Effector memory CD8-positive, alpha-beta T cell (primary cell): ENCODE measurements at regions not wholly inside any gene's neighbourhood (a gene's known extent, or its start where the extent isn't known, plus 50 kb on each side); places are given as distances from the start of the nearest gene placed in this dataset.
"Not testable (repeated sequence)": the region's sequence is repeated elsewhere in the genome, so short reads cannot be mapped to it uniquely, and the experiment has no call there.

Experiments
- ATAC-seq: fragments of 150-1000 bp; cut with Tn5 transposase; replicated peaks from 2 replicates; pipeline ENCODE4 v1.10.0; 2021; ENCODE audit warnings: mild to moderate bottlenecking, moderate library complexity
- DNase-seq, 3 experiments: peaks; one replicate each; pipeline ENCODE4 v3.0.0; 2021
- H3K27ac Mint-ChIP-seq, 2 donors: one replicate each; pipeline ENCODE4 v1.8.0; 2022; ENCODE audit warnings: mild to moderate bottlenecking in 2 of 2, mixed read lengths in 2 of 2, moderate library complexity in 2 of 2
- H3K27me3 Mint-ChIP-seq, 2 donors: one replicate each; pipeline ENCODE4 v1.8.0; 2022; ENCODE audit warnings: mixed read lengths in 2 of 2
- H3K36me3 Mint-ChIP-seq: one replicate; pipeline ENCODE4 v1.8.0; 2022; ENCODE audit warnings: mild to moderate bottlenecking, moderate library complexity, mixed read lengths; ENCODE audit not compliant: insufficient read depth
- H3K4me1 Mint-ChIP-seq, 2 donors: one replicate each; pipeline ENCODE4 v1.8.0; 2022; ENCODE audit warnings: low read depth in 2 of 2, mixed read lengths in 2 of 2
- H3K4me3 Mint-ChIP-seq, 2 donors: one replicate each; pipeline ENCODE4 v1.8.0; 2022; ENCODE audit warnings: mild to moderate bottlenecking in 2 of 2, mixed read lengths in 2 of 2, moderate library complexity in 2 of 2
- H3K9me3 Mint-ChIP-seq, 2 donors: one replicate each; pipeline ENCODE4 v1.8.0; 2022; ENCODE audit warnings: mixed read lengths in 2 of 2

DNA sequence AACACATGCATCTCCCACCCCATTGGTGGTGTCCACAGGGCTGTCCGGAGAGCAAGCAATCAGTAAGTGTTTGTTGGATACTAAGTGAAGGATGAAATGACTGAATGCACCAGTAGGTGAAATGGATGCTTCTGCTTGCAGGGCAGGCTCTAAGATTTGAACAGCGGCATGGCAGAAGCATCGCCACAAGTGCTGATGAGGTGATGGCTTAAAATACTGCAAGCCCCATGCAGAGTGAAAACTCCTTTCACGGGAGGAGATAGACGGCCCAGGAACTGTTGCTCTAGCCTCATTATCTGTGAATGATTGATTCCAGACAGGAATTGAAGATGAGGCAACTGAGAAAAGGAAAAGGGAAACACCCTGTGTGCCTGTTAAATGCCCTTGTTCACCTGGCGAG is 158.9 kb downstream of the LY86 start:
- Mint-ChIP-seq H3K4me1 (peaks cover 0 to 3% of the 10 kb centered on the region in 2 donors), H3K4me3 (no peak overlapping the region), H3K36me3 (no peaks in the 10 kb centered on the region), H3K27me3 (peaks cover 0 to 35% of the 10 kb centered on the region in 2 donors), H3K9me3 (no peaks in the 10 kb centered on the region), H3K27ac (no peak overlapping the region)
- DNase-seq (no peak), ATAC-seq (no peak)

DNA sequence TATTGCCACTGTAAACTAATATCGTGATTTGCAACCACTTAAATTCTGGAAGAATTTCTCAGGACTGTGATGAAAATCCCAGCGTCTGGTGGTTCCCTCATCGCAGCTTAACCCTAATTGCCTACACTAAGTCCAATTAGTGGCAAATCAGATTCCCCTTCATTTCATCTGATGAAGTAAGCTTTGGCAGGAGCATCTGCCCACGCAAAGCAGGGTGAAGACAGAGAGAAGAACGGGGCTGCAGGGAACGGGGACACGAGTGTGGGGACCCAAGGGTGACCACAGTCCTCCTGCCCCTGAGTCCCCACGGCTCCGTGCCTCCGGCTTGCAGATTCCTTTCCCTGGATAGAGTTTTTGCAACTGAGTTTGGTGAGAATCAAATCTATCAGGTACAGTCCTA is 159.5 kb downstream of the LY86 start:
- Mint-ChIP-seq H3K36me3 (no peaks in the 10 kb centered on the region), H3K4me1 (peaks cover 0 to 3% of the 10 kb centered on the region in 2 donors), H3K4me3 (no peak overlapping the region), H3K9me3 (no peaks in the 10 kb centered on the region), H3K27ac (no peak overlapping the region), H3K27me3 (peaks cover 0 to 35% of the 10 kb centered on the region in 2 donors)
- DNase-seq, result no peak
- ATAC-seq, result no peak

DNA sequence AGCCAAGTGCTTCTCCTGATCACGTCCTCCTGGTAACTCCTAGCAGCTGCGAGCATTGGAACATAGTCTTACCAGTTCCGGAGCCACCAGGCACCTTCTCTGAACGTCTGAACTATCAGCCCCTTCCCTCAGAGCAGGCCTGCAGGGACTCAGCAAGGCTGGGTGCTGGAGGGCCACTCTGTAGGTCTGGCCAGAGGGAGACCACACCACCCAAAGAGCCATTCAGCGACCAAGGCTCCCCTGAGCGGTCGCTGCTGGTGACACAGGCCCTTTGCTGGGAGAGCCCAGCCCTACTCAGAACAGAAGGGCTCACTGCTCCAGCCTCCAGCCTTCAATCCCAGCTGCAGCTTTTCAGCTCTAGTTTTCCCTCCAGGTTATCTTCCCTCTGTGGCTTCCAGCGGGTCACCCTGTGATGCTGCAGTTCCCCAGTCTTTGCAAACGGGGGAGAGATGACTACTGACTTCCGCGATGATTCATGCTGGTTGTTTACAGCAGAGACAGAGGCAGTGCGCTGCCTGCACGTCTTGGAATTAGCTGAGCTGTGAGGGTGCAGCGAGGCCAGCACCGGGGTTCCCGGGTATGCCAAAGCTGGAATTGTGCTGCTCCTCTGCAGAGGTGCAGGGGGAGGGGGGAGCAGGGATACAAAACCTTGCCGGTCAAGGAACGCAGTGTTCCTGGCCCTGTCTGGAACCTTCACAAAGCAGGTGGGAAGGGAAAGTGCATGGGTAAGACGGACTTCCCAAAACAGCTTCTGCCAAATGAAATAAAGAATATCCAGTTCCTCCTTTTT is 161.4 kb downstream of the LY86 start:
- Mint-ChIP-seq H3K4me3 (no peak overlapping the region), H3K9me3 (no peaks in the 10 kb centered on the region), H3K36me3 (no peaks in the 10 kb centered on the region), H3K27me3 (peaks cover 0 to 35% of the 10 kb centered on the region in 2 donors), H3K4me1 (peaks cover 0 to 3% of the 10 kb centered on the region in 2 donors), H3K27ac (no peak overlapping the region)
- peak; percentile 26 for ATAC-seq
- DNase-seq, result no peak

DNA sequence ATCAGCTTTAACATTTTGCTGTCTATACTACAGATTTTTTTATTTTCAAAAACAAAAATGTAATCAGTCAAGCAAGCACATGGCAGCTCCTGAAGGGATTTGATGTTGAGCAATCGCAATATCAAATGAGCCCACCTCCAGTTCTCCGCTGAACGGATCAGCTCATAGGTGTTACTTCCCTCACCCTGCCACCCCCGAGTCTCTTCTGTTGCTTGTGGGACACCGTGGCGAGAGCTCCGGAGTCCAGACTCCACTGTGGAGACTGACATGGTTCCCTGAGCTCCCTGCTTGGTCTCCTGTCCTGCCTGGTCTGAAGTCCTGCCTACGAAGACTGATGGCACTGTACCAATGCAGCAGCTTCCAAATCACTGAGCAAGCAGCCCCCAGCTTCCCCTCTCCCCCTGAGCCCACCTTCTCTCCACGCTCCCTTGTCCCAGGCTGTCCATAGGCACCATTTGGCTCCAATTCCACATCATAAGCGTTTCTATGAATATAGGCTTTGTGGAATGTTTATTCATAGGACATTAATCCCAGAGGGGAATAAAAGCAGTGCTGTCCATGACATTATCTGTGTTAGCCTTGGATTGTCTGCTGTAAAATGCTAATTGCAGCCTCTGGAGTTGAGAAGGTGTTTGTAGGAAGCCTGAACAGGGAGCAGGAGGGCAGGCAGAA is 162.2 kb downstream of the LY86 start:
- H3K36me3 Mint-ChIP-seq, result no peaks in the 10 kb centered on the region
- H3K9me3 Mint-ChIP-seq, result no peaks in the 10 kb centered on the region
- DNase-seq (no peak), ATAC-seq (no peak)
- H3K4me3 Mint-ChIP-seq, result no peak overlapping the region
- no peak overlapping the region for H3K27ac Mint-ChIP-seq
- H3K27me3 Mint-ChIP-seq, result peaks cover 0 to 44% of the 10 kb centered on the region in 2 donors
- H3K4me1 Mint-ChIP-seq, result peaks cover 0 to 3% of the 10 kb centered on the region in 2 donors

DNA sequence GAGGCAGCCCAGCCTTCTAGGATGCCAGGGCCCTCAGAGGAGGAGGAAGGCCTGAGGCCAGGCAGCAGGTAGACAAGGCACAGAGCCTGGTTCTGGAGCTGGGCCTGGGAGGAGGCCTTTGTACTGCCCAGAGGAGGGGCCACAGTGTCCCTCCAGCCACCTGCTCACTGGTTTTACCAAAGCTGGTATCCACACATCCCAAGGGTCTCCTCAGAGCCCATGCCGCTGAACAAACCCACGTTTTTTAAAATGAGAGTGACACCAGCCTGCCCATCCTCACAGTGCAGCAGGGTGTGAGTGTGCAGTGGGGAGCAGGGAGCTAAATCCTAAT is 162.7 kb downstream of the LY86 start:
- Mint-ChIP-seq H3K27me3 (peaks cover 0 to 45% of the 10 kb centered on the region in 2 donors), H3K27ac (no peak overlapping the region), H3K4me3 (no peak overlapping the region), H3K4me1 (peaks cover 0 to 3% of the 10 kb centered on the region in 2 donors), H3K36me3 (no peaks in the 10 kb centered on the region), H3K9me3 (no peaks in the 10 kb centered on the region)
- ATAC-seq (no peak), DNase-seq (no peak)

DNA sequence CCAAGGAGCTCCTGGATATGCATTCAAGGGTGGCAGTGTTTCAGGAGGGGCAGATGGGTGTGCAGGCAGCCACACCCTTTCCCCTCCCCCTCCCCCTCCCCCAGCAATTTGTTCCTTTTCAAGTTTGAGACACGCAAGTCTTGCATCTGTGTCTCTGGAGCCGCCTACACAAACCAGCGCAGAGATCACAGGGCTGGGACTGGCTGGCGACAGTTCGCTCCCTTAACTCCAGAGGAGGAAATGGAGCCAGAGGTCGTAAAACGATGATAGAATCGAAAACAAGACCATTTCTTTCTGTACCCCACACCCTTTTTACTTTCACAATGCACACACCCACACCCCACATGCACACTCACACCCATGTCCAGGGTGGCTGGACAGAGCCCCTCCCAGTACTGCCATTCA is 163.1 kb downstream of the LY86 start:
- ATAC-seq, result no peak
- Mint-ChIP-seq H3K27me3 (peaks cover 0 to 41% of the 10 kb centered on the region in 2 donors), H3K4me3 (no peak overlapping the region), H3K4me1 (peaks cover 0 to 3% of the 10 kb centered on the region in 2 donors), H3K36me3 (no peaks in the 10 kb centered on the region), H3K27ac (no peak overlapping the region), H3K9me3 (no peaks in the 10 kb centered on the region)
- DNase-seq, result no peak

DNA sequence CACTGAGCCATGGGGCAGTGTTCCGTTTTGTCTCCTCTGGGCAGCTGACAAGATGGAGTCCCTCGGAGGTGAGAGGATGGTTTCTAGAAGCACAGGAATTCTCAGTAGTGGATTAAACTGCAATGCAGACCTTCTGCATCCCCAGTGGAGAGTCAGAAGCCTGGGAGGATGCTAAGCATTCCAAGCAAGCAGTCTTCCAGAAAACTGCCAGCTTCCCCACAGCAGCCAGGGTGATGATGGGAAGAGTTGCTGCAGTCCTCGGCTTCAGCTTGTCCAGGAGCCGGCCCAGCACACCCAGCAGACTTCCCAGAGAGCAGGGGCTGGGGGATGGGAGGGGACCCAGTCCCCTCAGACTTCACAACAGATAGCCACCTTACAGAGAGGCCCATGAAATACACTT is 163.6 kb downstream of the LY86 start:
- Mint-ChIP-seq H3K27ac (no peak overlapping the region), H3K4me1 (peaks cover 0 to 3% of the 10 kb centered on the region in 2 donors), H3K4me3 (no peak overlapping the region), H3K9me3 (no peaks in the 10 kb centered on the region), H3K36me3 (no peaks in the 10 kb centered on the region), H3K27me3 (peaks cover 3 to 39% of the 10 kb centered on the region in 2 donors)
- DNase-seq (no peak), ATAC-seq (no peak)

DNA sequence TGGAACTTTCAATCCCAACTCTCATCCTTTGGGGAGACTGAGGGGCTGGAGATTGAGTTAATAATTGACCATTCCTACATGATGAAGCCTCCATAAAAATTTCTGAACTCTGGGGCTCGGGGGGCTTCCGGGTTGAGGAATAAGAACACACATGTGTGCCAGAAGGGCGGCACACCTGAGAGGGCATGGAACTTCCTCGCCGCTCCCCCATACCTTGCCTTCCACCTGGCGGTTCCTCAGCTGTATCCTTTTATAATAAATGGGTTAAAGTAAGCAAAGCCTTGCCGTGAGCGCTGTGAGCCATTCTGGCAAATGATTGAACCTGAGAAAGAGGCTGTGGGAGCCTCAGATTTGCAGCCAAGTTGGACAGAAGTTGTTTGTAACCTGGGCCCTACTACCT is 164.8 kb downstream of the LY86 start:
- Mint-ChIP-seq H3K9me3 (no peaks in the 10 kb centered on the region), H3K4me1 (peaks cover 0 to 3% of the 10 kb centered on the region in 2 donors), H3K27ac (no peak overlapping the region), H3K4me3 (no peak overlapping the region), H3K36me3 (no peaks in the 10 kb centered on the region), H3K27me3 (peaks cover 6 to 41% of the 10 kb centered on the region in 2 donors)
- ATAC-seq (no peak), DNase-seq (no peak)

DNA sequence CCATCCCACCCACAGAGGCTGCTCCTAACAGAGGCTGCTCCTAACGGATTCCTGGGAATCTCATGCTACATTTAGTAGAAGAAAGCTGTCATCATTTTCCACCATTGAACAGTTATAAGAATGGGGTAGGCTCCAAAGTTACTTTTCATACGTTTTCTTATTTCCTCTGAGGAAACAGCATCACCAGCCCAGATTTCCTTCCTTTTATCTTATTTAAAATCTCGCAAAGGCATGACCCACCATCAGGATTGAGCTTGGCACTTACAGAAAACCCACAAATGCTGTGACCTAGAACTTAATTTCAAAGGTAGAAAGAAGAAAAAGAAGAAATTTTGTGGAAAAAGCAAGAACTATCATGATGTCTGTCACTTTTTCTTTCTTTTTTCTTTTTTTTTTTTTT is 168.0 kb downstream of the LY86 start:
- Mint-ChIP-seq H3K4me3 (no peak overlapping the region), H3K9me3 (no peaks in the 10 kb centered on the region), H3K27me3 (peaks cover 6 to 32% of the 10 kb centered on the region in 2 donors), H3K4me1 (no peaks in the 10 kb centered on the region), H3K36me3 (no peaks in the 10 kb centered on the region), H3K27ac (no peak overlapping the region)
- ATAC-seq, result no peak
- DNase-seq, result no peak

DNA sequence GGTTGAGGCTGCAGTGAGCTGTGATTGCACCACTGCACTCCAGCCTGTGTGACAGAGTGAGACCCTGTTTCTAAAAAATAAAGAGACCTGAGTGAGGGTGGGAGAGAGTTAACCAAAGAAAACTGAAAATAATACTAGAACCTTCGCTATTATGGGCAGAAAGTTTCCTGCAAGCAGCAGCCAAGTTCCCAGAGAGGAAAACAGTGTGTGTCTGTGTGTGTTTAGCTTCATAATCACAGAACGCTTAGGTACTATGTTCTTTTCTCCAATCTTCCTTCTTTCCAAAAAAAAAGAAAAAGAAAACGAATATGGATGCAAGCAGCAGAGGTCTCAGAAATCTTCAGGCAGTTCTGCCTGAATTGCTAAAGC is 170.0 kb downstream of the LY86 start:
- Mint-ChIP-seq H3K27me3 (peaks cover 6 to 24% of the 10 kb centered on the region in 2 donors), H3K36me3 (no peaks in the 10 kb centered on the region), H3K9me3 (no peaks in the 10 kb centered on the region), H3K27ac (no peak overlapping the region), H3K4me1 (no peaks in the 10 kb centered on the region), H3K4me3 (no peak overlapping the region)
- no peak for DNase-seq
- no peak for ATAC-seq

DNA sequence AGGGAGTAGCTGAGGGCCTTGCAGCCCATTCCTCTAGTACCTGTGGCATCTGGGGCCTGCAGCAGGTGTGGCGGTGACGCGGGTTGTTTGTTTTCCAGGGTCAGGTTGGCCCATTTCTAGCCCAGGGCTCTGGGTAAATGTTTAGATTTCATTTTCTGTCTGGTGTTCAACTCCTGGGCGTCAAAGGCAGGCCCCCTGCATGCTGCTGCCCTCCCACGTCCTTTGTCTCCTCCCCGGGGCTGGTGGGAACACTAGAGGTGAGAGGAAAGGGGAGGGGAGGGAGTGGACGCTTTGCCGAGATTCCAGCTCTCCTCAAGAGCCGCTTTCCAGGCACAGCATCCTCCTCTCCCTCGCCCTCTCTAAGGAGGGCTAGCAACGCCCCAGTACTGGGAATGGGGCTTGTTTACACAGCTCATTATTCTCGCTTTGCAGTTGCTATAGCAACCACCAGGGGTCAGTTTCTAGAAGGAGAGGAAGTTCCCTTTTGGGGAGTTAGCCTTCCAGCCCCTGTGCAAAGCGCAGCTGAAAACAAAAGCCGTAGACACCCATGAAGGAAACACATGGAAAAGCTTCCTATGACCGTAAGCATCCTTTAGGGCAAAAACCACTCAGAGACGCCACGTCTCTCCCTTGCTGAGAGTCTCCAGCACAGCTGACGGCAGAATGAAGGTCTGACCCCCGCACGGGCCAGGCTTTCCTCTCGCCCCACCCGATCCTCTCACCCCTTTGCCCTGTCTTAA is 170.6 kb downstream of the LY86 start:
- H3K27me3 Mint-ChIP-seq, result peaks cover 6 to 24% of the 10 kb centered on the region in 2 donors
- no peak overlapping the region for H3K4me3 Mint-ChIP-seq
- H3K9me3 Mint-ChIP-seq, result no peaks in the 10 kb centered on the region
- H3K27ac Mint-ChIP-seq, result no peak overlapping the region
- DNase-seq (no peak), ATAC-seq (no peak)
- H3K4me1 Mint-ChIP-seq, result no peaks in the 10 kb centered on the region
- no peaks in the 10 kb centered on the region for H3K36me3 Mint-ChIP-seq

DNA sequence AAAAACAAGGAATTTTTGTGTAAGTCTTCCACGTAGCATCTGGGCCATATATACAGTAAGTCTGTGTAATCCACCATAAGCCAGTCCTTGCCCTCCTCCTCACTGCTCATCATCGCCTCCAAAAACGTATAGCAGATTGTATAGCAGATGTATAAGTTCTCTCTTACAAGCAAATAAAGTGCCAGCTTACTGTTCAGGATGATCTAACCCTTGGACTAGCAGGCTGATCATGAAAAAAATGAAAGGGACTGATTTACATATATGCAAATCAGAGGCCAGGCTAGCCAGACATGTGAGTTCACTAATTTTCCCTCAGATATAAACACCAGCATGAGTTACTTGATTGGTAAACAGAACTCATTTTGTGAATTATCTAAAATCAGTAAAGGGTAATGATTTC is 171.5 kb downstream of the LY86 start:
- H3K9me3 Mint-ChIP-seq, result no peaks in the 10 kb centered on the region
- ATAC-seq (no peak), DNase-seq (no peak)
- H3K27me3 Mint-ChIP-seq, result peaks cover 6 to 22% of the 10 kb centered on the region in 2 donors
- H3K4me1 Mint-ChIP-seq, result no peaks in the 10 kb centered on the region
- H3K27ac Mint-ChIP-seq, result no peak overlapping the region
- H3K4me3 Mint-ChIP-seq, result no peak overlapping the region
- no peaks in the 10 kb centered on the region for H3K36me3 Mint-ChIP-seq

DNA sequence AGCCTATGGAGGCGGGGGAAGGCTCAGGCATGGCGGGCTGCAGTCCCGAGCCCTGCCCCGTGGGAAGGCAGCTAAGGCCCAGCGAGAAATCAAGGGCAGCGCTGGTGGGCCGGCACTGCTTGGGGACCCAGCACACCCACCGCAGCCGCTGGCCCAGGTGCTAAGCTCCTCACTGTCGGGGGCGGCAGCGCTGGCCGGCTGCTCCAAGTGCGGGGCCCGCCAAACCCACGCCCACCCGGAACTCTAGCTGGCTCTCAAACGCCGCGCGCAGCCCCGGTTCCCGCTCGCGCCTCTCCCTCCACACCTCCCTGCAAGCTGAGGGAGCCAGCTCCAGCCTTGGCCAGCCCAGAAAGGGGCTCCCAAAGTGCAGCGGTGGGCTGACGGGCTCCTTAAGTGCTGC is 174.0 kb downstream of the LY86 start:
- not testable (repeated sequence) for H3K4me1 Mint-ChIP-seq

More for the DNA sequence above, 174.0 kb downstream of the LY86 start:
- H3K27me3 Mint-ChIP-seq, DNase-seq, H3K4me3 Mint-ChIP-seq, ATAC-seq, H3K27ac Mint-ChIP-seq, H3K9me3 Mint-ChIP-seq, H3K36me3 Mint-ChIP-seq: not testable (repeated sequence)
